ENCODE measurements at regions not wholly inside any gene's neighbourhood (a gene's known extent, or its start where the extent isn't known, plus 50 kb on each side); places are given as distances from the start of the nearest gene placed in this dataset.

DNA sequence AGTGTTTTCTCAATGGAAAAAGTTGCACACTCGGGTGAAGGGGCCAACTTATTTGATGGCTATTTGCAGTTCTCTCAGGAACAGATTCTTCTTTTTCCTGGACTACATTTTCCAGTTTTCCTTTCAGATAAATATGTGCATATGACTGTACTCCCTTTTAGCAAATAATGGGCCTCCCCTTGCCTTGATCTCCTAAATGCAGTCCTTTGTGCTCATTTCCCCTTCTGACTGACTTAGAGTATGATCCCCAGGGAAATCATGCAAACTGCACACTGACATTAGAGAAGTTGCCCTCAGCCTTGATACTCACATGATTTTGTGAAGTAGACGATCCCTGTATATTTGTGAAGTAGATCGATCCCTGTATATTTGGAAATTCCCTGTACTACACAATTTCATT is 492.9 kb upstream of the NOVA1 start:
- TF ChIP-seq, protein P1, sequence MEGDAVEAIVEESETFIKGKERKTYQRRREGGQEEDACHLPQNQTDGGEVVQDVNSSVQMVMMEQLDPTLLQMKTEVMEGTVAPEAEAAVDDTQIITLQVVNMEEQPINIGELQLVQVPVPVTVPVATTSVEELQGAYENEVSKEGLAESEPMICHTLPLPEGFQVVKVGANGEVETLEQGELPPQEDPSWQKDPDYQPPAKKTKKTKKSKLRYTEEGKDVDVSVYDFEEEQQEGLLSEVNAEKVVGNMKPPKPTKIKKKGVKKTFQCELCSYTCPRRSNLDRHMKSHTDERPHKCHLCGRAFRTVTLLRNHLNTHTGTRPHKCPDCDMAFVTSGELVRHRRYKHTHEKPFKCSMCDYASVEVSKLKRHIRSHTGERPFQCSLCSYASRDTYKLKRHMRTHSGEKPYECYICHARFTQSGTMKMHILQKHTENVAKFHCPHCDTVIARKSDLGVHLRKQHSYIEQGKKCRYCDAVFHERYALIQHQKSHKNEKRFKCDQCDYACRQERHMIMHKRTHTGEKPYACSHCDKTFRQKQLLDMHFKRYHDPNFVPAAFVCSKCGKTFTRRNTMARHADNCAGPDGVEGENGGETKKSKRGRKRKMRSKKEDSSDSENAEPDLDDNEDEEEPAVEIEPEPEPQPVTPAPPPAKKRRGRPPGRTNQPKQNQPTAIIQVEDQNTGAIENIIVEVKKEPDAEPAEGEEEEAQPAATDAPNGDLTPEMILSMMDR (IDR thresholded peaks at IDR 0.05; ENCODE audit: insufficient read depth, low read length, poor library complexity, severe bottlenecking) = no peak
- no peak for TF ChIP-seq EZH2phosphoT487 (conservative IDR thresholded peaks at IDR 0.05; ENCODE audit: low read length)

Data from SU-DHL-6 (cell line).